ENCODE measurements at regions not wholly inside any gene's neighbourhood (a gene's known extent, or its start where the extent isn't known, plus 50 kb on each side); places are given as distances from the start of the nearest gene placed in this dataset.

DNA sequence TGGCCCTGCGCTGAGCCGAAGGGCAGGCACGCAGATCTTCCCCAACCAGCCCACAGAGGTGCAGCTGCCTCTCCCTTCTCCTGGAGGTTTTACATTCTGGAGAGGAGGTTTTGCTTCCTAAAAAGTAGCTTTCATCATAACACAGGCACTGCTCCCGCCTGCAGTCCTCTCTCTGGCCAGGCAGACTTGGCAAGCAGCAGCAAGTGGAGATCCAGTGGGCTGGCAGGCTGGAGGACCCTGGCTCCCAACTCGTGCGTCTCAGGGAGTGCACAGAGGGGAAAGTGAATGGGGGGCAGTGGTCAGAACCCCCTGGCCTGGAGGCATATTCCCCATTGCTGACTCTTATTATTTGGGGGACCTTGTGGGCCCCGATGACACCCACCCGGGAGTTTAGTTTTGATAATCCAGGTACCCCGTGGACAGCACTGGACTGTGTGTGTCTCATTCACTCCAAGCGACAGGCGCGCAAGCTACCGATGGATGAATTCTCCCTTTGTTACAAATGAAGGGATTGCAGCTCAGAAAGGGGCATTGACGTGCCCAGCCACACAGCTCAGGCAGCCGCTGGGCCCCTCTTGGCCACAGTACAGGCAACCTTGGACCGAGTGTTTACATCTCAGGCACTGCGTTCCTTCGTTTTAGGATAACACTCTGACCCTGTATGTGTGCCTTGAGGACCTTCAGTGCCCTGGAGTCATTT, 1223.9 kb downstream of the BRD1 start:
- no peak for DNase-seq

DNA sequence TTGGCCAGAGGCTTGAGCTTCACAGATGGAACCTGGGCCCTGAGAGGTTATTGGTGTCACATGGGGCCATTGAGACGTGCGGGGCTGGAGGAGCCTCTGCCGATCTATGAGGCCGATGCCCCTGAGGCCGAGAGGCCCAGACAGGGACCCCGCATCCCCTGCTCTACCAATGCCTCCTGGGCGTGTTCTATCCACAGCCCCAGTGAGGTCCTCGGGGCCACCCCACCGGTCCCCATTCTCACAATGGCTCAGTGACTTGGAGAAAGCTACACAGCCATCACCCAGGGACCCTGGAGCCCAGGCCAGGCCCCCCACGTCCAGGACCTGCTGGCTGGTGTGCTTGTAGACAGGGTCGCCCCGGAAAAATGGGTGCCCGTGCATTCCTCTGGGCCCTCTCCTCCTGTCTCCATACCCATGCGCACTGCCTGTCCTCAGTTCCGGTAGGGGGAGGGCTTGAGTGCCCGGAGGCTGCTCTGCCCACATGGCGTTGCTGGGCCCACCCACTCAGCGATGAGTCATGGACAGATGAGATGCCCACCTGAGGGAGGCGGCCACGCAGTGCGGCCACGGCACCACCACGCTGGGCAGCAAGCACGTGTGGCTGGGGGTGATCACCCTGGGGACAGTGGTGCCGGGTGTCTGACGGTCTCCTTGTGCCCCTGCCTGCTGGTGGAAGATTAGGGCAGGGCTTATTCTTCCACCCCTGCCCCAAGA, 1224.7 kb downstream of the BRD1 start:
- no peak for DNase-seq

- no peak for DNase-seq
Observed at GRCh38 chr22:48600681-48601080, 1227.0 kb downstream of the BRD1 start.

DNA sequence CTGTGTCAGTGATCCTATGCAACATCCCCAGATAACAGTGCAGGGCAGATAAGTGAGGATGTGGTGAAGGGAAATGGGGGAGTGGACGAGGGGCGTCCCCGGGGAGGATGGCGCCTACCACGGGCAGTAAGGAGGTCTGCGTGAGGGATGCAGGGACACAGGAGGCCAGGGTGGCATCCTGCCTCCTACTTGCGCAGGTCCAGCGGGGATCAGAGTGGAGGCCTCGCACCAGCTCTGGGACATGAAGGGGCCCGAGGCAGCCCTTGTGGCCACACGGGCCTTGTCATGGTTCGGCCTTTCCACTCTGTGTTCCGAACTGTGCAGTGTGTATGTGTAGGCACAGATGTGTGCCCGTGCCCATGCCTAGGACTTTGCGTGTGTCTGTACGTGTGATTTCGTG, 1227.5 kb downstream of the BRD1 start:
- DNase-seq = no peak

DNA sequence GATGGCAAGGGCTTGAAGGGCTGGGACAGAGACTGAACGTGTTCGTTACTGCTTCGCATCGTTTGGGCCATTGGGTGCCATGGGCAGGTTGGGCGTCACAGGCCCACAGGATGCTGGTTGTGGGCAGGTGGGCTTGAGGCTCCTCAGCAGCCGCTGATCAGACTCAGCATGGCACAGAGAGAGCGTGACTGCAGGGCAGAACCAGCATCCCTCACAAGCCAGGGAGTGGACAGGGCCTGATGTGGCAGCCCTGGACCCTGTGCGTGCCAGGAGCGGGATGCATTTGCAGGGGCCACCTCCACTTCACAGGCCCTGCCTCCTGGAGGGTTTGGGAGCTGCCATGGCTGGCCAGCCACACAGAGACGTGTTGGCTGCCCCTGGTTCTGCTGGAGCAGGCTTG, 1228.3 kb downstream of the BRD1 start:
- no peak for DNase-seq

GRCh38 chr22:48596111-48596850, 1231.4 kb downstream of the BRD1 start:
- DNase-seq = no peak

GRCh38 chr22:48595511-48595905, 1232.2 kb downstream of the BRD1 start:
- DNase-seq = no peak

- no peak for DNase-seq
Observed at GRCh38 chr22:48594757-48595510, 1232.7 kb downstream of the BRD1 start.

GRCh38 chr22:48594016-48594756, 1233.5 kb downstream of the BRD1 start:
- DNase-seq = peak; percentile 13

DNA sequence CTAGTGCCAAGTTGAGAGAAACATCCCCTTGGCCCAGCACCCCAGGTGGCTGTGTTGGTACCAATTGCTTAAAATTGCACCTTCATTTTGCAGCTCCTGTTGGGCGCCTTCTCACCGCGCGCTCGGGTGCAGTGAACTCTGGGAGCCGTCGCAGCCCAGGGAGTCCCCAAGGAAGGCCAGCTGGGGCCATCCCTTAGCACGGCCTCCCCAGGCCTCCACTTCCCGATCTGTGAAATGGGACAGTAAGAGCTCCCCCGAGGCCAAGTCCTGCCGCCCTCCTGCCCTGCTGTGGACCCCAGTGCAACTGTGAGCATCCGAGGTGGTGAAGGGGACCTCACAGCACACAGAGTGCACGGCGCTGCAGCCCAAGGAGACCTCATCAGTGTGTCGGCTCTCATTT, 1234.1 kb downstream of the BRD1 start:
- no peak for DNase-seq

DNA sequence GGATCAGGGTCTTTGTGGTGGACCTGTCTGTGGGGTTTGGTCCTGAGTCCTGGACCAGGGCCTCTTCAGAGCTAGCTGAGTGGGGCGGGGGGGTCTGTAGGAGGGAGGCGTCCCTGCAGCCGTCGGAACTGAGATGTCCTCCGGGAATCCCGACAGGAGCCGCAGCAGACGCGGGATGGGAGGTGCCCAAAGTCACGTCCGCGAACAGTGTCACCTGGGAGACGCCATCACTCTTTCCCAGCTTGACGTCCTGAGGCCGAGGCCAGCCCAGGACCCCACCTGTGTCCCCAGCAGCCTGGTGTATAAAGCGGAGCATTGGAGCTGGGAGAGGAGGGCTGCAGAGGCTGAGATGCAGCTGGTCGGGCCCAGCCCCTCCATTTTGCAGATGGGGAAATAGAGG, 1234.7 kb downstream of the BRD1 start:
- DNase-seq = no peak

- DNase-seq = no peak
Observed at GRCh38 chr22:48592488-48592887, 1235.2 kb downstream of the BRD1 start.

- no peak for DNase-seq
Observed at GRCh38 chr22:48592066-48592345, 1235.7 kb downstream of the BRD1 start.

GRCh38 chr22:48591286-48592065, 1236.2 kb downstream of the BRD1 start:
- DNase-seq = no peak

- no peak for DNase-seq
Observed at GRCh38 chr22:48589901-48590300, 1237.8 kb downstream of the BRD1 start.

DNA sequence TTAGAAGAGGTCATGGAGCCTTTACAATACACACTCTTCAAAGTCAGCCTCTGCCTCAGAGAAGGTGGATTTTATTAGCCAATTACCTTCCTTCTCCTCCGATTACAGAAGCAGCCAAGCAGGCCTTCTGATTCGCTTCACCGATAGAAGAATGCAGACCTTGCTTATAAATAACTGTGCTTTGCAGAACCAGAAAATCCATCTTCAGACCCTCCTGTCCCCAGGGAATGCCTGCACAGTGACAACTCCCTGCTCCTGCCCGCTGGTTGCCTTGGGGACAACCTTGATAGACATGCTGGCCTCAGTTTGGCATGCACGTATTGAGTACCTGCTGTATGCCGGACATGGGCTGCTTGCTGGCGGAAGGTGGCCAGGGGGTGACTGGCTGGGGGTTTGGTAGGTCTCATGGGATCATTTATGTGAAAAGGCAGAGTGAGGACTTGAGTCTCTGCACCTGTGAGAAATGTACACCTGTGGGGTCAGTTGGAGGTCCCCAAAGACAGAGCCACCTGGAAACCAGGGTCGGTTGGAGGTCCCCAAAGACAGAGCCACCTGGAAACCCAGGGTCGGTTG, 1238.7 kb downstream of the BRD1 start:
- no peak for DNase-seq

GRCh38 chr22:48588151-48588877, 1239.4 kb downstream of the BRD1 start:
- DNase-seq = no peak

DNA sequence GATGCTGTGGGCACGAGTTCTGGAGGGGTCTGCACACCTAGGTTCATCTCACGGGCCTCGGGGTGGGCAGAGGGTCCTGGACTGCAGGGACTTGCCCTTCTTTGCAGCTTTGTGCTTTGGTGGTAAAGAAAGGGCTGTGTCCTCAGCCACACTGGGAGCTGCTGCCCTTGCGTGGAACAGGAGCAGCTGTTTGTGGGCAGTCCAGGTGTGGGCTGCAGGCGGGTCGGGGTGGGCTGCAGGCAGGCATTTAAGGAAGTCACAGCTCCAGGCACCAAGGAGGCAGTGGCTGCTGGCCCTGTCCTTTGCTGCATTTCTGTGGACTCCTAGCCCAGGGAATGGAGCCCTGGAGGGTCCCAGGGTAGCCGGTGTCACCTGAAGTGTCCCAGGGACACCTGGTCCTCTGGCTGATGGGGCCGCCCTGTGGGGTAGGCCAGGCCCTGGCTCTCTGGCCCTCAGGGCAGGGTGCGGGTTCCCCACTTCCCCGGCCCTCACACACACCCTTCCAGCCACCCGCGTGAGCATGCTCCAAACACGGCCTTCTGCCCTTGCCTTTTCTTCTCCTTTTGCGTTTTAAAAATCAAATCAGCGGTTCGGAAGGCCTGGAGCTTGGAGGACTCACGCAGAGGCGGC, 1240.3 kb downstream of the BRD1 start:
- no peak for DNase-seq

DNA sequence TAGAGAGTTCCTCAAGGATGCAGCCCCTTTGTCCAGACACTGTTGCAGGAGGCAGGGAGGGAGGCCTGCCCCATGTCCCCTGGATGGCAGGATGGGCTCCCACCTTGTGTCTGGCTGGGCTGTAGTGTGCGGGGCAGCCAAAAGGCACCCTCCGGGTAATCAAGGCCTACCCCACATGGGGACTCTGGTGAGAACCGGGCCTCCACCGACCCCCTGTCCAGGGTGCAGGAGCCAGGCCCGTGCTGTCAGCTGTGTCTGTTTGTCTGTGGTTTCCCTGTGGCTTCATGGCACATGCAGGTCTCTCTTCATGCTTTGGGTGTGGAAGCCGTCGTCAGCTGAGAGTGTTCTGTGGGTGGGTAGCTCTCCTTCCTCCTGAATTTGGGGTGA, 1240.9 kb downstream of the BRD1 start:
- no peak for DNase-seq
